ENCODE measurements at regions not wholly inside any gene's neighbourhood (a gene's known extent, or its start where the extent isn't known, plus 50 kb on each side); places are given as distances from the start of the nearest gene placed in this dataset.
"Not testable (repeated sequence)": the region's sequence is repeated elsewhere in the genome, so short reads cannot be mapped to it uniquely, and the experiment has no call there.

DNA sequence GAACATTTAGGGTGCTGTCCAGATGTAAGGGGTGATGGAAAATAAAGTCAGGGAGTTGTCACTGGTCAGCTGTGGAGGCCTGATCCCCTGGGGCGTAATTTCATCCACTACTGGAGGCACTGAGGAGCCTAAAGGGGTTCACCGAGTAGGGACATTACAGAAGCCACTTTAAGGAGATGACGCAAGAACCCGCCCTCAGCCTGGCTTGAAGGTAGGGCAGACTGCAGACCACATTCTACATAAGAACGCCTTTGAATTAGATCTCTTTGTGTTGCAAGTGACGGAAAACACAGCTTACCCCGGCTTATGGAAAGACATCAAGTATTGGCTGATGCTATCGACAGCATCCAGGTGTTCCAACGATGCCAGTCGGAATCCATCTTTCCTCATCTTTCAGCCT lies 462.7 kb upstream of the CDH4 start:
- H3K9me3 ChIP-seq (replicated peaks): no peaks in the 10 kb centered on the region
- no peak for DNase-seq (ENCODE audit: low read depth in 1 of 2, low spot score in 2 of 2)

DNA sequence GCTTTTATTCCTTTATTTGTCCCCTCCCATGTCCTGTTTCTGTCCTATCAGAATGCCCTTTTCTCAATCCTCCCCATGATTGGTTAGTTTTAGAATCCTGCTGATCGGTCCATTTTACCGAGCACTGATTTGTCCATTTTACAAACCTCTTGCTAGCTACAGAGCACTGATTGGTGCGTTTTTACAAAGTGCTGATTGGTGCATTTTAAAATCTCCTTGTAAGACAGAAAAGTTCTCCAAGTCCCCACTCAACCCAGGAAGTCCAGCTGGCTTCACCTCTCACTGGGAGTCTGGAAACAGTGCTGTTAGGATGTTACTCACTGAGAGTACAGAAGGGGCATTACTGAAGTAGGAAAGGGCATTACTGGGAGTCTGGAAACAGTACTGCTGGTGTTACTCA lies 461.7 kb upstream of the CDH4 start:
- not testable (repeated sequence) for H3K4me3 ChIP-seq; H3K9me3 ChIP-seq (replicated peaks); DNase-seq (ENCODE audit: low read depth in 1 of 2, low spot score in 2 of 2); H3K27me3 ChIP-seq (replicated peaks); H3K27ac ChIP-seq; H3K4me1 ChIP-seq (replicated peaks); H3K36me3 ChIP-seq

More for the DNA sequence above, 462.7 kb upstream of the CDH4 start:
- Histone ChIP-seq H3K4me3 (no peak overlapping the region), H3K27me3 (replicated peaks) (no peaks in the 10 kb centered on the region), H3K36me3 (no peaks in the 10 kb centered on the region), H3K4me1 (replicated peaks) (no peaks in the 10 kb centered on the region), H3K27ac (no peak overlapping the region)

DNA sequence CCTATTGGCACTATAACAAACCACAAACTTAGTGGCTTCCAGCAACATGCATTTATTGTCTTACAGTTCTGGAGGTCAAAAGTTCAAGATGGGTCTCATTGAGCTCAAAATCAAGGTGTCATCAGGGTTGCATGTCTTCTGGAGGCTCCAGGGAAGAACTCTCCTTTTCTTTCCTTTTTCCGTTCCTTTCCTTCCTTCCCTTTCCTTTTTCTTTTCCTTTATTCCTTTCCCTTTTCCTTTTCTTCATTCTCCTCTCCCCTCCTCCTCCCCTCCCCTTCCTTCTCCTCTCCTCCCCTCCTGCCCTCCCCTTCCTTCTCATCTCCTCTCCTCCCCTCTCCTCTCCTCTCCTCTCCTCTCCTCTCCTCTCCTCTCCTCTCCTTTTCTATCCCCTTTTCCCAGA lies 460.2 kb upstream of the CDH4 start:
- no peaks in the 10 kb centered on the region for H3K36me3 ChIP-seq
- H3K27ac ChIP-seq: no peak overlapping the region
- no peaks in the 10 kb centered on the region for H3K4me1 ChIP-seq (replicated peaks)
- DNase-seq (ENCODE audit: low read depth in 1 of 2, low spot score in 2 of 2): no peak
- no peaks in the 10 kb centered on the region for H3K9me3 ChIP-seq (replicated peaks)
- no peaks in the 10 kb centered on the region for H3K27me3 ChIP-seq (replicated peaks)
- H3K4me3 ChIP-seq: no peak overlapping the region

DNA sequence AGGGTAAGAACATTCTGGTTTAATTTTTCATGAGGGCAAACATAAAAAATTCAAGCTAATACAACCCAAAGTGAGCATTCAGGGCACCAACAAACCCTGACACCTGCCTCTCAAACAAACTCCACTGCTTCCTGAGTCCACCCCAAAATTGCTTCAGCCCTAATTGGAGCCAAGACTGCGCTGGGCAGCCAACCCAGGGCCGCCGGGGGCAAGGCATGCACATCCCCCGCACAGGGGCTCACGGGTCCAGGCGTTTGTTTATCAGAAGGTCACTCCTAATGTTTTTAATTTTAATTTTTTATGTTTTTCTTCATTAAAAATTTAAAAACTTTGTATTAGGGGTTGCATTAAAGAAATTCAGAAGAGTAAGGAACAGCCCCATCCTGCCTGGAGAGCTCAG lies 459.1 kb upstream of the CDH4 start:
- no peaks in the 10 kb centered on the region for H3K9me3 ChIP-seq (replicated peaks)

DNA sequence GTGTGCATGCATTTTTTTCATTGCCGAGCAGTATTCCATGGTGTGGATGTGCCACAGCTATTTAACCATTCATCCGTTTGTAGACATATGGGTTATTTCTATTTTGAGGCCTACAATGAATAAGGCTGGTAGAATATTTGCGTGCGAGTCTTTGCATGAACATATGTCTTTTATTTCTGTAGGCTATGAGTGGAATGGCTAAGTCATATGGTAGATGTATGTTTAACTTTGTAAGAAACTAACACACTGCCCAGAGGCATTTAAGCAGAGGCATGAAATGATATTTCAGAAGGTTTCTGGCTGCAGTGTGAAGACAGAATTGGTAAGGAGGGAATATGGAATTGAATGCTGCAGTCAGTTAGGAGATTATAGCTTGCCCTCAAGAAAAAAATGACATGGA lies 457.4 kb upstream of the CDH4 start:
- Histone ChIP-seq H3K4me1 (replicated peaks) (no peaks in the 10 kb centered on the region), H3K27ac (no peak overlapping the region), H3K36me3 (no peaks in the 10 kb centered on the region), H3K27me3 (replicated peaks) (no peaks in the 10 kb centered on the region), H3K9me3 (replicated peaks) (no peaks in the 10 kb centered on the region), H3K4me3 (no peak overlapping the region)
- no peak for DNase-seq (ENCODE audit: low read depth in 1 of 2, low spot score in 2 of 2)

More for the DNA sequence above, 459.1 kb upstream of the CDH4 start:
- Histone ChIP-seq H3K36me3 (no peaks in the 10 kb centered on the region), H3K4me3 (no peak overlapping the region), H3K4me1 (replicated peaks) (no peaks in the 10 kb centered on the region), H3K27me3 (replicated peaks) (no peaks in the 10 kb centered on the region), H3K27ac (no peak overlapping the region)
- DNase-seq (ENCODE audit: low read depth in 1 of 2, low spot score in 2 of 2): no peak

DNA sequence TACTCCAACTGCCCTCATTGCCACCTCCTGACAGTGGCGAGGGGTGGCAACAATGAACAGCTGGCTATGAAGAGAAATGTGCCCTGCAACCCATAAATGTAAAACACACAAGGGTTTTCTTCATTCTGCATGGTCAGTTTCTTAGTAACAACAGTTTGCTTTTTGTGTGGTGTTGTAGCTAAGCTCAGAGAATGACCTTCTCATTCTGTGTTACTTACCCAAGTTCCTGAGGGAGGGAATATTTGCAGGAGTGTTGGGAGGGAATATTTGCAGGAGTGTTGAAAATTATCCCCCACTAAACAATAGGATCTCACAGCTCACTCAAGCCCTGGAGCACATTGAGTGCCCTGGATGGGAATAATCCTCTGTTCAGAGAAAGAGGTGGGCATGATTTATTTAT lies 456.4 kb upstream of the CDH4 start:
- Histone ChIP-seq H3K4me1 (replicated peaks) (no peaks in the 10 kb centered on the region), H3K27ac (no peak overlapping the region), H3K27me3 (replicated peaks) (no peaks in the 10 kb centered on the region), H3K9me3 (replicated peaks) (no peaks in the 10 kb centered on the region), H3K4me3 (no peak overlapping the region), H3K36me3 (no peaks in the 10 kb centered on the region)
- no peak for DNase-seq (ENCODE audit: low read depth in 1 of 2, low spot score in 2 of 2)

DNA sequence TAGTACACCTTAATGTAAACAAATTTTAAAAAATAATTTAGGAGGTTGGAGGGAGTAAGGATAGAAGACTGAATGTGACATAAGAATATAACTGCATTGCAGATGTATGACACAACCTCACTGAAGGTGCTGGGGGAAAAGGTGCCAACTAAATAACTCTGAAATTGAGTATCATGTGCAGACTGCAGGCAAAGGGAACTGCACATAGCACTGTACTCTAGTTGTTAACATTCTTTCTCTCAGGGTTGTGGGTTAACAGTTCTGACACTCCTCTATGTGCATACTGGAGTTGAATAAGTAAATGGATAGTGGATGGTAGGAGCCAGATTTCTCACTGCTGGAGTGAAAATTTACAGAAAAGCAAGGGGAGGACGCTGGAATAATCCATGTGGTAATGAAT lies 451.9 kb upstream of the CDH4 start:
- Histone ChIP-seq H3K9me3 (replicated peaks) (0 out of 2 replicates have a peak, but pooled peaks cover 2% of the 10 kb centered on the region), H3K4me1 (replicated peaks) (no peaks in the 10 kb centered on the region), H3K36me3 (no peaks in the 10 kb centered on the region), H3K4me3 (no peak overlapping the region), H3K27me3 (replicated peaks) (no peaks in the 10 kb centered on the region), H3K27ac (no peak overlapping the region)
- DNase-seq (ENCODE audit: low read depth in 1 of 2, low spot score in 2 of 2): no peak

DNA sequence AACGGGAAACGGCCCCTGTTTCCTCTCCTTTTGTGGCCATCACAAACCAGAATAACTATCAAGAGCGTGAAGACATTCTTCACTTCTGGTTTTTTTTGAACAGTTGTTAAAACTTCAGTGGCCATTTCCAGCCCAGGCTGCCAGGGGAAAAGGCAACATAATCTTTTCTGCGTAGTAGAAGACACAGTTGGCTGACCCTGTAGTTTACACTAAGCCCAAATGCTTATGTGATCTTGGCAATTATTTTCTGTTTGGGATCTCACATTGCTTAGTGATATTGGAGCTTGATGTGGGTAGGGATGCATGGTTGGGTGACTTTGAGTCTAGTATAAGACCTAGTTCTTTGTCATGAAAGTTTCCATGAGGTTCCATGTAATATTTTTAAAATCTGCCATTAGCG lies 449.4 kb upstream of the CDH4 start:
- Histone ChIP-seq H3K4me3 (no peak overlapping the region), H3K36me3 (no peaks in the 10 kb centered on the region), H3K27ac (no peak overlapping the region), H3K9me3 (replicated peaks) (peaks cover 2% of the 10 kb centered on the region; the same call in 1 of the 2 replicates), H3K27me3 (replicated peaks) (no peaks in the 10 kb centered on the region), H3K4me1 (replicated peaks) (no peaks in the 10 kb centered on the region)
- DNase-seq (ENCODE audit: low read depth in 1 of 2, low spot score in 2 of 2): no peak

DNA sequence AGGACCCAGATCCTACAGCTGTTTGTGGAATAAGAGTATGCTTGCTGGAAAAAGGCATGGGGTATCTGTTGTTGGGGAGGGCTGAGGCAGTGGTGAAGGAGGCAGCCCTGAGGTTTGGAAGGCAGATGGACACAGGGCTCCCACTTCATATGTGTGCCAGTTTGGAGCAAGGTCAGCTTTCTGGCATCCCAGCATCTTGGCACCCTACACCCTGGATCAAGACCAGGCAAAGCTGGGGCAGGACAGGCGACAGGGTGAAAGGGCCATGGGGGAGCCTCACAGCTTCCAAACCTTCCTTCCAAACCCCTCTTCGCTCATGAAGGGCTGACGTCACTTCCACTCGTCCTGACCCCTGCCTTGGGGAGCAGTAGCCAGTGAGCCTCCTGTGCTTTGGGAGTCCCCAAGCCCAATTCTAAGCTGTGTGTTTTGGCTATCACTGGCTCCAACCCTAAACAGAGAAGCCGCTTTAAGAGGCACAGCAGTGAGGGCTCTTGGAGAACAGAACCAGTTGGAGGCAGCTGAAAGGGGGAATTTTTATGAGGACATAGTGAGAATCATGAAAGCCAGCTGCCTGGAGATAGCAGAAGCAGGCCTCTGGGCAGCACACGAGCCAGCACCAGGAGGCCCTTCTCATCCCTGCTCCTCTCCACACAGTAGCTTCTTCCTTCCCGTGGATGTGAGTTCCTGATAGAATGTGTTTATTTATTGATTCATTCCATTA lies 448.6 kb upstream of the CDH4 start:
- Histone ChIP-seq H3K4me3 (no peak overlapping the region), H3K27me3 (replicated peaks) (no peaks in the 10 kb centered on the region), H3K27ac (no peak overlapping the region), H3K4me1 (replicated peaks) (no peaks in the 10 kb centered on the region), H3K9me3 (replicated peaks) (peaks cover 2% of the 10 kb centered on the region; the same call in 1 of the 2 replicates), H3K36me3 (no peaks in the 10 kb centered on the region)
- DNase-seq (ENCODE audit: low read depth in 1 of 2, low spot score in 2 of 2): no peak

DNA sequence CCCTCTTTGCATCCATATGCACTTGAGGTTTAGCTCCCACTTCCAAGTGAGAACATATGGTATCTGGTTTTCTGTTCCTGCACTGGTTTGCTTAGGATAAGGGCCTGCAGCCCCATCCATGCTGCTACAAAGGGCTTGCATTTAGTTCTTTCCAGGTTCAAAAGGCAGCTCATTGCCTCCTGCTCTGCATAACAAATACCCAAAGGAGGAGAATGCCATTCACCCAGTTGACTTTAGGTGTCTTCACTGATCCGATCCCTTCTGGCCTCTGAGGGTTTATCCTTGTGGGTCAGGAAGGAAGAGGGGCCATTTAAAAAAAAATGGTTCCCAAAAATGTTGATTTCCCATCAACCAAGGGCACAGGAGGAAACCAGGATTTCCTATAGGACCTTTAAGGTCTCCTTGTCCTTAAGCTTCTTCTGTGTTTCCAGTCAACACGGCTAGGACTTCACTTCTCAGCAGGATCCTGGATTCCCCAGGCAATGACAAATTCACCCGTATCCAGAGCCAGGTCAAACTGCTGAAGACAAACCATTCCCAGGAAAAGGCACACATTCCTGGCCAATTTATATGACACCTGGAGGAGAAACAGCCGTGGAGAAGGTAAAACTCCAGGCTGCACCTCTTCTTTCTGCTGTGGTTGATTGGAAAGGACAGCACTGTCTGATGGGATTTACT lies 447.7 kb upstream of the CDH4 start:
- no peak overlapping the region for H3K4me3 ChIP-seq
- H3K36me3 ChIP-seq: no peaks in the 10 kb centered on the region
- H3K9me3 ChIP-seq (replicated peaks): peaks cover 2% of the 10 kb centered on the region; the same call in 1 of the 2 replicates
- H3K27me3 ChIP-seq (replicated peaks): no peaks in the 10 kb centered on the region
- H3K27ac ChIP-seq: no peak overlapping the region
- no peak for DNase-seq (ENCODE audit: low read depth in 1 of 2, low spot score in 2 of 2)
- no peaks in the 10 kb centered on the region for H3K4me1 ChIP-seq (replicated peaks)

DNA sequence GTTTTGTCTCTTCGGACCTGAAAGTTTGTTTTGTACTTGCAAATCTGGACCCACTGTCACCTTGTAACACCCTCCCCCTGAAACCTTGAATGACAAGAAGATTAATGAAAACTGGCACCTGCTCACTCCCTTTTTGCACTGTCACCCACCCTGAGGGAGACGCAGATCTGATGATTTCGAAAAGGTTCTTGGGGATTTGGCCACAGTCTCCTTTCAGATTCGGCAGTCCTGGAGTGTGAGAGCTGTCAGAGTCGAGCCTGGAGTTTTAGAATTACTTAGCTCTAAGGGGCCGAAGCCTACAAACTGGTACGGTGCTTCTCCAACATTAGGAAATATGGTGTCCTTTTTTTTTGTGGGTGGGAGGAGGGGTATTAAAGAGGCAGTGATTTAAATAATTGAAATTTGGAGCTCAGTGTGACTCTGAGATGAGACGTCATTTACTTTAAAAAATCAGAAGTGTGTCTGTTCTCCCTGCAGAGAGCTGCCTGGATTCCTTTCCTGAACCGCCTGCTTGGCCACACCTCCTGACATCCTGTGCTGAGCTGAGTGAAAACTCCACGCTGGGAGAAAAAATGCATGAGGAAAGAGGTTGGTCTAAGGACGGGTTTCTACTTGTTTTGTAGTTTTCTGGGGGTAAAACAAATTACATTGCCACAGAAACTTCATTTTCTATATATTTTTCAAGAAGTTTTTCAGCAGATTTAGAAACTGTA lies 447.0 kb upstream of the CDH4 start:
- Histone ChIP-seq H3K9me3 (replicated peaks) (peaks cover 2% of the 10 kb centered on the region; the same call in 1 of the 2 replicates), H3K4me1 (replicated peaks) (no peaks in the 10 kb centered on the region), H3K27me3 (replicated peaks) (no peaks in the 10 kb centered on the region), H3K36me3 (no peaks in the 10 kb centered on the region), H3K27ac (no peak overlapping the region), H3K4me3 (no peak overlapping the region)
- DNase-seq (ENCODE audit: low read depth in 1 of 2, low spot score in 2 of 2): peak in 1 of 2 experiments; percentile 16

DNA sequence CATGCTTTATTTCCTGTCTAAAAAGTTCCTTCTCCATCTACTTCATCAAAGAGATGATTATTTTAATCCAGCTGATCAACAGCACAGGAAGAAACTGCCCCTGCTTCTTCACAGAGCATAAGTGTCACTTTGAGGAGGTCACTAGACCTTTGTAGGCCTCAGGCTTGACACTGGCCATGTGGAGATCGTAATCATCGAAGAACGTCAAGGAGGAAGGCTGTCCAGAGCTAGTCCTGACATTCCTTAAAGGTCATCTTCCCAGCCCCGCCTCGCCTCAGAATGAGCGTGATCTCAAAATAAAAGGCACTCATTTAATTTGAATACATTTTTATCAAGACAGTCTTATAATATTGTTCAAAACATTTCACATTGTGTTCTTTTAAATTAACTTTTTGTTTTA lies 445.7 kb upstream of the CDH4 start:
- H3K27ac ChIP-seq: no peak overlapping the region
- H3K36me3 ChIP-seq: no peaks in the 10 kb centered on the region
- DNase-seq (ENCODE audit: low read depth in 1 of 2, low spot score in 2 of 2): peak in 1 of 2 experiments; percentile 23
- no peaks in the 10 kb centered on the region for H3K4me1 ChIP-seq (replicated peaks)
- peaks cover 2% of the 10 kb centered on the region; the same call in 1 of the 2 replicates for H3K9me3 ChIP-seq (replicated peaks)
- H3K27me3 ChIP-seq (replicated peaks): no peaks in the 10 kb centered on the region
- H3K4me3 ChIP-seq: no peak overlapping the region

DNA sequence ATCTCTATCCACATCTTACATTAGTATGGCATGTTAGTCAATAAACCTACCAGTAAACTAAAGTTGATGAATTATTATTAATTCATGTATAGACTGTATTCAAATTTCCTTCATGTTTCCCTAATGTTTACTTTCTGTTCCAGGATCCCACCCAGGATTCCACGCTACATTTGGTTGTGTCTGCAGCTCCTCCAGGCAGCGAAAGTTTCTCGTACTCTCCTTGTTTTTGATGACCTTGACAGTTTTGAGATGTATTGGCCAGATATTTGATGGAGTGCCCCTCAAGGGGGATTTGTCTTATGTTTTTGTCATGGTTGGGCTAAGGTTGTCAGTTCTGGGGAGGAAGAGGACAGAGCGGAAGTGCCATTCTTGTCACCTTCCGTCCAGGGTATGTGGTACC lies 445.2 kb upstream of the CDH4 start:
- no peaks in the 10 kb centered on the region for H3K4me1 ChIP-seq (replicated peaks)
- no peak overlapping the region for H3K27ac ChIP-seq
- DNase-seq (ENCODE audit: low read depth in 1 of 2, low spot score in 2 of 2): no peak
- no peaks in the 10 kb centered on the region for H3K27me3 ChIP-seq (replicated peaks)
- peaks cover 2% of the 10 kb centered on the region; the same call in 1 of the 2 replicates for H3K9me3 ChIP-seq (replicated peaks)
- no peaks in the 10 kb centered on the region for H3K36me3 ChIP-seq
- no peak overlapping the region for H3K4me3 ChIP-seq
